Kidney (tissue), 13 donors: ENCODE measurements at regions not wholly inside any gene's neighbourhood (a gene's known extent, or its start where the extent isn't known, plus 50 kb on each side); places are given as distances from the start of the nearest gene placed in this dataset.

Source experiments
- DNase-seq, 5 donors: peaks; one replicate each; pipeline ENCODE4 v3.0.0-alpha.2; 2013 to 2020
- FAIRE-seq: peaks from 2 replicates; lab custom pipeline; 2012; peaks lifted over from hg19 to GRCh38; lab: Jason Lieb, UNC
- H3K27ac ChIP-seq, 2 donors: one replicate each; pipeline ENCODE4 v1.7.0; 2013; ENCODE audit warnings: low read depth in 2 of 2, low read length in 2 of 2, inconsistent platforms in 1 of 2
- H3K27me3 ChIP-seq: one replicate; pipeline ENCODE4 v1.7.1; 2013; ENCODE audit warnings: low read length, inconsistent platforms; ENCODE audit not compliant: control insufficient read depth, insufficient read depth
- H3K36me3 ChIP-seq, 3 donors: one replicate each; pipeline versions ENCODE4 v1.7.0 to v1.7.1; 2013; ENCODE audit warnings: low read length in 3 of 3, control low read depth in 1 of 3, inconsistent platforms in 1 of 3; ENCODE audit not compliant: insufficient read depth in 3 of 3, control insufficient read depth in 2 of 3
- H3K4me1 ChIP-seq, 3 donors: one replicate each; pipeline versions ENCODE4 v1.7.0 to v1.7.1; 2013; ENCODE audit warnings: low read length in 3 of 3, inconsistent platforms in 1 of 3, low read depth in 1 of 3; ENCODE audit not compliant: control insufficient read depth in 2 of 3, insufficient read depth in 2 of 3
- H3K4me3 ChIP-seq, 3 donors: one replicate each; pipeline versions ENCODE4 v1.7.0 to v1.8.1; 2013; ENCODE audit warnings: low read length in 3 of 3, control low read depth in 1 of 3, inconsistent platforms in 1 of 3
- H3K9ac ChIP-seq, 3 donors: one replicate each; pipeline versions ENCODE4 v1.7.0 to v1.7.1; 2013; ENCODE audit warnings: low read length in 3 of 3, control low read depth in 1 of 3, inconsistent platforms in 1 of 3
- H3K9me3 ChIP-seq, 3 donors: one replicate each; pipeline versions ENCODE4 v1.7.0 to v1.7.1; 2013; ENCODE audit warnings: low read length in 3 of 3, control low read depth in 1 of 3, inconsistent platforms in 1 of 3; ENCODE audit not compliant: control insufficient read depth in 2 of 3, insufficient read depth in 1 of 3
- intact Hi-C: fragments of 100-400 bp; cut with DNase I; formaldehyde crosslinking; loops from one replicate; pipeline ENCODE4 v1.11.1; 2022
- TF ChIP-seq, protein P1 (sequence below): IDR thresholded peaks from 3 replicates; pipeline ENCODE4 v1.5.1; 2012; ENCODE audit warnings: mild to moderate bottlenecking, moderate library complexity, borderline replicate concordance; ENCODE audit not compliant: insufficient read depth; ENCODE audit errors: extremely low read depth
- donor health status: control.
- donor health status: control.
- donor health status: control.
- donor health status: control.
- donor health status: control.
- donor health status: DM: yes; HTN: yes; CAD: no.
- donor health status: Normal renal cell carcinoma (clear cell type).

- intact Hi-C loops: no loop called here
These were observed 124.6 kb downstream of the TFCP2L1 start for GRCh38 chr2:121160366-121160765.

GRCh38 chr2:121161272-121161671 is 123.7 kb downstream of the TFCP2L1 start:
- intact Hi-C loops: no loop called here
- H3K9ac ChIP-seq: no peak overlapping the region
- no peaks in the 10 kb centered on the region for H3K36me3 ChIP-seq
- no peaks in the 10 kb centered on the region for H3K27me3 ChIP-seq
- no peak overlapping the region for H3K27ac ChIP-seq
- DNase-seq (no peak), FAIRE-seq (no peak)
- TF ChIP-seq, protein P1, sequence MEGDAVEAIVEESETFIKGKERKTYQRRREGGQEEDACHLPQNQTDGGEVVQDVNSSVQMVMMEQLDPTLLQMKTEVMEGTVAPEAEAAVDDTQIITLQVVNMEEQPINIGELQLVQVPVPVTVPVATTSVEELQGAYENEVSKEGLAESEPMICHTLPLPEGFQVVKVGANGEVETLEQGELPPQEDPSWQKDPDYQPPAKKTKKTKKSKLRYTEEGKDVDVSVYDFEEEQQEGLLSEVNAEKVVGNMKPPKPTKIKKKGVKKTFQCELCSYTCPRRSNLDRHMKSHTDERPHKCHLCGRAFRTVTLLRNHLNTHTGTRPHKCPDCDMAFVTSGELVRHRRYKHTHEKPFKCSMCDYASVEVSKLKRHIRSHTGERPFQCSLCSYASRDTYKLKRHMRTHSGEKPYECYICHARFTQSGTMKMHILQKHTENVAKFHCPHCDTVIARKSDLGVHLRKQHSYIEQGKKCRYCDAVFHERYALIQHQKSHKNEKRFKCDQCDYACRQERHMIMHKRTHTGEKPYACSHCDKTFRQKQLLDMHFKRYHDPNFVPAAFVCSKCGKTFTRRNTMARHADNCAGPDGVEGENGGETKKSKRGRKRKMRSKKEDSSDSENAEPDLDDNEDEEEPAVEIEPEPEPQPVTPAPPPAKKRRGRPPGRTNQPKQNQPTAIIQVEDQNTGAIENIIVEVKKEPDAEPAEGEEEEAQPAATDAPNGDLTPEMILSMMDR: no peak
- H3K4me1 ChIP-seq: no peaks in the 10 kb centered on the region
- peaks cover 0 to 10% (median 3%) of the 10 kb centered on the region in 3 donors for H3K9me3 ChIP-seq
- no peak overlapping the region for H3K4me3 ChIP-seq

More at GRCh38 chr2:121160366-121160765, 124.6 kb downstream of the TFCP2L1 start:
- H3K9ac ChIP-seq: no peak overlapping the region
- FAIRE-seq (no peak), DNase-seq (no peak)
- no peaks in the 10 kb centered on the region for H3K36me3 ChIP-seq
- no peak overlapping the region for H3K4me3 ChIP-seq
- H3K27ac ChIP-seq: no peak overlapping the region
- no peaks in the 10 kb centered on the region for H3K4me1 ChIP-seq
- TF ChIP-seq, protein P1: no peak
- no peaks in the 10 kb centered on the region for H3K27me3 ChIP-seq
- peaks cover 0 to 10% (median 3%) of the 10 kb centered on the region in 3 donors for H3K9me3 ChIP-seq

DNA sequence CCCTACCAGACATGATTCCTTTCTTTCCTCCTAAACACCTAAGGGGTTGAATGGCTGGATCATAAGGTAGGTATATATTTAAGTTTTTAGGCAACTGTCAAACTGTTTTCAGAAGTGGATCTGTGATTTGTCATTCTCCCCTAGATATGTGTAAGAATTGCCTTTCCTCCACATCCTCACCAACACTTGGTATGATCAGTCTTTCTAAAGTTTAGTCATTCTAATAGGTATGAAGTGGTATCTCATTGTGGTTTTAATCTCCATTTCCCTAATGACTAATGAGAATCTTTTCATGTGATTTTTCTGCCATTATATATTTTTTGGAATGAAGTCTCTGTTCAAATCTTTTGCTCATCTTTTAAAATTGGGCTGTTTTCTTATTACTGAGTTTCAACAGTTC is 122.1 kb downstream of the TFCP2L1 start:
- H3K4me3 ChIP-seq: no peak overlapping the region
- no peak for FAIRE-seq

More for the DNA sequence above, 122.1 kb downstream of the TFCP2L1 start:
- Histone ChIP-seq H3K9ac (no peak overlapping the region), H3K4me1 (no peaks in the 10 kb centered on the region), H3K9me3 (peaks cover 0 to 5% (median 0%) of the 10 kb centered on the region in 3 donors), H3K36me3 (no peaks in the 10 kb centered on the region), H3K27ac (no peak overlapping the region), H3K27me3 (no peaks in the 10 kb centered on the region)
- DNase-seq: no peak
- intact Hi-C loops: no loop called here
- TF ChIP-seq, protein P1: no peak
